Right hindlimb (tissue), 1 donor: ENCODE measurements at regions not wholly inside any gene's neighbourhood (a gene's known extent, or its start where the extent isn't known, plus 50 kb on each side); places are given as distances from the start of the nearest gene placed in this dataset.
"Not testable (repeated sequence)": the region's sequence is repeated elsewhere in the genome, so short reads cannot be mapped to it uniquely, and the experiment has no call there.

Source experiments
- DNase-seq: peaks from one replicate; pipeline ENCODE4 v3.0.0-alpha.2; 2018

GRCh38 chr12:23389315-23389714 is 560.2 kb downstream of the SOX5 start:
- DNase-seq, result not testable (repeated sequence)

- no peak for DNase-seq
Observed at GRCh38 chr12:23399402-23399933, 550.0 kb downstream of the SOX5 start.

- no peak for DNase-seq
Observed at GRCh38 chr12:23415180-23415579, 534.3 kb downstream of the SOX5 start.

- no peak for DNase-seq
Observed at GRCh38 chr12:23421556-23421955, 527.9 kb downstream of the SOX5 start.

- DNase-seq, result no peak
Observed at GRCh38 chr12:23423097-23423687, 526.3 kb downstream of the SOX5 start.

- no peak for DNase-seq
Observed at GRCh38 chr12:23423796-23424195, 525.7 kb downstream of the SOX5 start.

- DNase-seq, result no peak
Observed at GRCh38 chr12:23424685-23425084, 524.8 kb downstream of the SOX5 start.

- no peak for DNase-seq
Observed at GRCh38 chr12:23426328-23426727, 523.1 kb downstream of the SOX5 start.

GRCh38 chr12:23428758-23429157 is 520.7 kb downstream of the SOX5 start:
- DNase-seq, result no peak

- DNase-seq, result no peak
Observed at GRCh38 chr12:23431006-23431405, 518.5 kb downstream of the SOX5 start.

- DNase-seq, result no peak
Observed at GRCh38 chr12:23433121-23433520, 516.3 kb downstream of the SOX5 start.

GRCh38 chr12:23434154-23434553 is 515.3 kb downstream of the SOX5 start:
- DNase-seq, result no peak

GRCh38 chr12:23446746-23447145 is 502.7 kb downstream of the SOX5 start:
- DNase-seq, result no peak

- no peak for DNase-seq
Observed at GRCh38 chr12:23450810-23451209, 498.7 kb downstream of the SOX5 start.

GRCh38 chr12:23455283-23455682 is 494.2 kb downstream of the SOX5 start:
- no peak for DNase-seq

- no peak for DNase-seq
Observed at GRCh38 chr12:23458640-23459039, 490.8 kb downstream of the SOX5 start.

- no peak for DNase-seq
Observed at GRCh38 chr12:23462546-23462945, 486.9 kb downstream of the SOX5 start.

- no peak for DNase-seq
Observed at GRCh38 chr12:23463172-23463571, 486.3 kb downstream of the SOX5 start.

GRCh38 chr12:23464241-23464812 is 485.1 kb downstream of the SOX5 start:
- DNase-seq, result no peak

- DNase-seq, result no peak
Observed at GRCh38 chr12:23472329-23472971, 477.0 kb downstream of the SOX5 start.

GRCh38 chr12:23473071-23473470 is 476.4 kb downstream of the SOX5 start:
- DNase-seq, result no peak

GRCh38 chr12:23474438-23474976 is 475.0 kb downstream of the SOX5 start:
- no peak for DNase-seq
